K562 (cell line): ENCODE measurements at regions not wholly inside any gene's neighbourhood (a gene's known extent, or its start where the extent isn't known, plus 50 kb on each side); places are given as distances from the start of the nearest gene placed in this dataset.
A peak's percentile ranks its signal among the peaks of the same experiment; 100 is the strongest.

Source experiments
- BHLHE40 ChIP-seq: IDR thresholded peaks from 2 replicates; pipeline ENCODE4 v1.6.1; 2011; ENCODE audit warnings: low read length, improper control_type of control experiment
- ERF ChIP-seq: fragments of 450-650 bp; formaldehyde crosslinking; IDR thresholded peaks from 2 replicates; pipeline ENCODE4 v1.4.0; 2020; ENCODE audit warnings: mild to moderate bottlenecking, mixed read lengths
- GABPA ChIP-seq: fragments of 200-800 bp; sonication (Bioruptor generic); conservative IDR thresholded peaks from 2 replicates; pipeline ENCODE4 v1.6.1; 2016; ENCODE audit warnings: low read depth, missing genetic modification characterization, missing compliant biosample characterization
- GATAD2B ChIP-seq: fragments of 450-650 bp; IDR thresholded peaks from 2 replicates; pipeline ENCODE4 v1.6.1; 2017; ENCODE audit warnings: mild to moderate bottlenecking, borderline replicate concordance
- HMBOX1 ChIP-seq: sonication (generic); IDR thresholded peaks from 2 replicates; pipeline ENCODE4 v1.6.1; 2016
- HMG20B ChIP-seq: fragments of 250-450 bp; sonication (Bioruptor Pico); IDR thresholded peaks from 2 replicates; pipeline ENCODE4 v1.5.0; 2021; ENCODE audit warnings: mild to moderate bottlenecking
- HNRNPLL ChIP-seq: fragments of 200-400 bp; formaldehyde crosslinking; IDR thresholded peaks from 2 replicates; pipeline ENCODE4 v1.6.1; 2017; ENCODE audit warnings: low read length, low read depth, mild to moderate bottlenecking; ENCODE audit not compliant: poor library complexity, severe bottlenecking
- MXI1 ChIP-seq: IDR thresholded peaks from 2 replicates; pipeline ENCODE4 v1.6.1; 2011; ENCODE audit warnings: low read depth, mild to moderate bottlenecking, improper control_type of control experiment, low read length
- NCOA6 ChIP-seq: fragments of 450-650 bp; IDR thresholded peaks from 2 replicates; pipeline ENCODE4 v1.6.1; 2017; ENCODE audit warnings: mild to moderate bottlenecking
- NCOR1 ChIP-seq: fragments of 450-650 bp; IDR thresholded peaks from 2 replicates; pipeline ENCODE4 v1.6.1; 2016; ENCODE audit warnings: mild to moderate bottlenecking, moderate library complexity
- POLR2AphosphoS2 ChIP-seq: IDR thresholded peaks from 2 replicates; pipeline ENCODE4 v1.6.1; 2012; ENCODE audit warnings: low read length, improper control_type of control experiment
- PRDM10 ChIP-seq: fragments of 450-650 bp; IDR thresholded peaks from 2 replicates; pipeline ENCODE4 v1.6.1; 2018; ENCODE audit not compliant: partially characterized antibody
- RAD21 ChIP-seq, 2 experiments: fragments of 250-450 bp in 1 of 2; fragments of 450-650 bp in 1 of 2; sonication (Bioruptor Pico) in 1 of 2; formaldehyde crosslinking in 1 of 2; IDR thresholded peaks in 1 of 2; conservative IDR thresholded peaks in 1 of 2; 2 replicates each; pipeline versions ENCODE4 v1.4.0 to v1.8.0; 2020 to 2022; ENCODE audit warnings: mild to moderate bottlenecking in 2 of 2, moderate library complexity in 1 of 2
- RNF219 ChIP-seq: fragments of 250-450 bp; sonication (Bioruptor Pico); IDR thresholded peaks from 2 replicates; pipeline ENCODE4 v1.5.0; 2022; ENCODE audit warnings: mild to moderate bottlenecking
- TAF7 ChIP-seq: fragments of 450-650 bp; IDR thresholded peaks from 2 replicates; pipeline ENCODE4 v1.6.1; 2016; ENCODE audit warnings: missing genetic modification characterization, missing compliant biosample characterization
- TBP ChIP-seq: optimal IDR thresholded peaks from 2 replicates; pipeline ENCODE3; 2011; ENCODE audit warnings: low read depth, low read length, improper control_type of control experiment
- TRIM28 ChIP-seq: fragments of 450-650 bp; IDR thresholded peaks from 2 replicates; pipeline ENCODE4 v1.6.1; 2017
- YBX1 ChIP-seq: fragments of 450-650 bp; IDR thresholded peaks from 2 replicates; pipeline ENCODE4 v1.7.1; 2016; ENCODE audit warnings: mild to moderate bottlenecking
- ZNF583 ChIP-seq: fragments of 250-450 bp; sonication (Bioruptor Pico); IDR thresholded peaks from 2 replicates; pipeline ENCODE4 v1.4.0; 2020
- ZNF655 ChIP-seq: fragments of 250-450 bp; sonication (Bioruptor Pico); IDR thresholded peaks from 2 replicates; pipeline ENCODE4 v1.5.0; 2021
- ZNF740 ChIP-seq, 3 experiments: fragments of 200-800 bp in 1 of 3; sonication (Bioruptor generic) in 1 of 3; sonication (generic) in 1 of 3; formaldehyde crosslinking in 1 of 3; IDR thresholded peaks; 2 replicates each; pipeline versions ENCODE4 v1.6.1 to v1.8.0; 2016 to 2022; ENCODE audit warnings: mild to moderate bottlenecking in 2 of 3, missing compliant biosample characterization in 2 of 3, missing genetic modification characterization in 2 of 3, missing genetic modification reagents in 1 of 3
- ZNF785 ChIP-seq: fragments of 250-450 bp; sonication (Bioruptor Pico); IDR thresholded peaks from 2 replicates; pipeline ENCODE4 v1.4.0; 2020; ENCODE audit warnings: mild to moderate bottlenecking

GRCh38 chr21:23890652-23891051 is 1716.6 kb downstream of the MRPL39 start (continued):
- no peak for TF ChIP-seq HMG20B
- TF ChIP-seq NCOA6: no peak
- TF ChIP-seq TRIM28: no peak
- no peak for TF ChIP-seq PRDM10
- no peak for TF ChIP-seq TAF7
- TF ChIP-seq RAD21 (CRISPR knock-in tag; conservative IDR thresholded peaks at IDR 0.05 in 1 of 2, IDR thresholded peaks at IDR 0.05 in 1 of 2): no peak
- no peak for TF ChIP-seq ERF (CRISPR knock-in tag)
- no peak for TF ChIP-seq ZNF655 (CRISPR knock-in tag)
- TF ChIP-seq YBX1: no peak
- TF ChIP-seq ZNF740 (CRISPR knock-in tag; IDR thresholded peaks at IDR 0.05): no peak
- TF ChIP-seq ZNF740 (tag; IDR thresholded peaks at IDR 0.05): no peak
- TF ChIP-seq HMBOX1: peak; percentile 46; the same call in 1 of the 2 replicates
- TF ChIP-seq ZNF583 (CRISPR knock-in tag): no peak
- no peak for TF ChIP-seq POLR2AphosphoS2
- no peak for TF ChIP-seq GATAD2B
- no peak for TF ChIP-seq MXI1
- peak; percentile 64 for TF ChIP-seq NCOR1
- TF ChIP-seq TBP: no peak
- no peak for TF ChIP-seq RNF219
- TF ChIP-seq HNRNPLL: no peak
- no peak for TF ChIP-seq BHLHE40
- no peak for TF ChIP-seq ZNF785
- no peak for TF ChIP-seq GABPA
